GM19035 (cell line): ENCODE measurements at regions not wholly inside any gene's neighbourhood (a gene's known extent, or its start where the extent isn't known, plus 50 kb on each side); places are given as distances from the start of the nearest gene placed in this dataset.

Experiments used
- ATAC-seq: cut with Tn5 transposase; IDR thresholded peaks from one replicate; pipeline ENCODE4 v1.9.1; 2021; ENCODE audit not compliant: unreplicated experiment

DNA sequence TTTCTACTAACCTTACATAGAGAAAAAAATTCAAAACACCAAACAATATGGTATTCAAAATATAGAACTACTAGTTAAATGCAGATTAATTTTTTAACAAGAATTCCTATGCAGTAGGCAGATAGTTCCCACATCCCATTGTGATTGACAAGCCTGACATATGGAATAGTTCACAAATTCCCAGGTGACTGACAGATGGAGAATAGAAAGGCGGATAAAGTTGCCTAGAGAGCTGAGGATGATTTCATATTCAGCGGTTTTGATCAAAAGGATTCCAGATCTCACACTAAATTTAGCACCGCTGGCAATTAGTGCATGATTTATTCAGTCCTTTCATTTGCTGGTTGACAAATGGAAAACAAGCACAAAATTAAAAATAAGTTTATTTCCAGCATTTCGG lies 733.7 kb upstream of the POU3F3 start:
- ATAC-seq = no peak

DNA sequence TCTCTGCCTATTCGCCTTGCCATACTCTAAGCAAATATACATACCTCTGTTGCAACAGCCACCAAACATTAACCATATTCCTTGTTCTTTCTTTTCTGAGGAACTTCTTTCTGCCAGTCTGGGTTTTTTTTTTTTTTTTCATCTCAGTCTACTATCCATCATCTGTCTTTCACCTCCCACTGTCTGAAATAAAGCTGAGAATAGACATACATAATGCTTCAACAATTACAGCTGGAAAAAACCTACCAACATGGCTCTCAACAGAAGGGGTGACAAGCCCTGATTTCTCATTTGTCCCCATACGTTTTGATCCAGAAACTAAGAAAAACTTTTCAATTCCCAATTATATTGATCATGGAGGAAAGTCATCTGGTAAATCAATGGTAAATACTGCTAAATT lies 728.8 kb upstream of the POU3F3 start:
- no peak for ATAC-seq

DNA sequence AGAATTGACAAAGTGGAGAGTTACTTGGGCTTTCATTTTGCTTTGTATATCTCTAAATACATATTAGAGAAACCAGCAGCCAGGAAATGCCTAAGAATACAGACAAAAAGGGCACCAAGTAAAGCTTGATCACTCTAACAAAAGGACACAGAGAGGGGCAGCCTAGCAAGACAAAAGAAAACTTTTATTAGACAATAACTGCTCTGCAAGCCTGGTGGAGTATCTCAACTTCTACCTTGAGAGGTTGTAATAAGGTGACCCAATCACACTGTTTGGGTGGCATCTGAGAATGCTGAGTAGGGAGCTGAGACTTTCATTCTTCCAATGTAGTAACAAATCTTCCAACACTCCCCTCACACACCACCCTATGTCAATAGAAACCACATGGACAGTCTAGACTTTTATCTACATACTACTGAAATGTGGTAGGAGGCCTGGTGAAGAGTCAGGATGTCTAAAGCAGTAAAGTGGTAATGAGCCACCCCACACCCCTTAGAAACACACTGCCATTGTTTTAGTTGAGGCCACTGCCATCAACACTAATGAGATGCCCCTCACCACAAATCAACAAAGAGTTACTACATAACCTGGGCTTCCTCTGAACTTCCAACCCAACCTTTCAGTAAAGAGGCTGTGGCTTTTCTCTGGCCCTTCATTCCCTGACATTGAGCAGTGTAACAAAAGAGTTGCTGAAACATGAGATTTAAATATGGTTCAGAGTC lies 726.7 kb upstream of the POU3F3 start:
- ATAC-seq = no peak

DNA sequence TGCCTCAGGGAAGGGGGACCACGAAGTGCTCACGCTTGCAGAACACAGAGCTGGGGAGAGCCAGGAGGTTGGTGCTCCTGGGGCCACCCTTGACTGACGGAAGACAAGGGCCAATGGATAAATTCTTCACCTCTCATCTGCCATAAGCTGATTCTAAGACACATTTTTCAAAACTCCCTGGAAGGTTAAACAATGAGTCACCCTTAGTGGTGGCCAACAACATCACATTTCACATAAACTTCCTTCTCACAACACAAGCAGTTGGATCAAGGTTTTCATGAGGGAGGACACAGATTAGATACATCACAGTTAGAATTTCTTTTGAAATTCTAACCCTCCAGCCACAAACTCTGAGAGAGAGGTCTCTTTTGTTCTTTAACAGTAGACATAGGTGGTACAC lies 713.6 kb upstream of the POU3F3 start:
- no peak for ATAC-seq

DNA sequence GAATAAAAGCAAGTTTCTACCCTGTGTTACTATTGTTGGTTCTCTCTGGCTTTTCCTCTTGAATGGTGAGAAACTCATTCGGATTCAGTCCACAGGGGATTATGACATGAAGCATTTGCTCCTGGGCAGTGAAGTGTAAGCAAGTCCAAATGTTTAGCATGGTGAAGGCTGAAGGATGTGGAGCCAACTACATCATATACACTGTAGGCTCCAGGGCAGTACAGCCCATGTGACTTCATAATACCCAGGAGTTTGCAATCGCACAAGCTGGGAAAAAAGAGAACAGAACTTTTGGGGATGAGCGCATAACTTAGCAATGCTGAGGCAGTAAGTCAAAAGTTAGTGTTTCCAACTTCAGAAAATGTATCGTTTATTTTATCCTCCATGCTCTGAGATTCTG lies 695.7 kb upstream of the POU3F3 start:
- ATAC-seq = no peak

DNA sequence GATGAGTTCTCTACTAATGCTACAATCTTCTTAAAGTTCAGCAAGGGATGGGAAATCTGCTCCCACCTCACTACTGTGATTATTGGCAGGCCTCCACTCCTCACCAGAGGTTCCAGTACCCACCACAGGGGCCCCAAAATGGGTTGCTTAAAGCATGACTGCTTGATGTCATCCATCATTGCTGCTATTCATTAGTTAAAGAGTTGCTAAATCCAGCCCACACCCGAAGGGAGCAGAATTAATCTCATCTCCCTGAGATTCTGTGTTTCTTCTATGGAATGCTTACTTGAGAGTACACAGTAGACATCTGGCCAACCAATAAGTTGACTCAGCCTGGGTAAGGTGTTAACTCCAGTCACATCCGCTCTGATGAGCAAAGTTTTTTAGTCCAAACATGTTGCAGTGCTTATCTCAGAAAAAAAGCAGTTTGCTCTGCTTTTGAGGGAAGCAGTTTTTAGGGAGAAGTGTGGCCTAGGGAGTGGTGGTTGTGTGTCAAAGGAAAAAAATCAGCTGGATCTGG lies 690.2 kb upstream of the POU3F3 start:
- no peak for ATAC-seq

DNA sequence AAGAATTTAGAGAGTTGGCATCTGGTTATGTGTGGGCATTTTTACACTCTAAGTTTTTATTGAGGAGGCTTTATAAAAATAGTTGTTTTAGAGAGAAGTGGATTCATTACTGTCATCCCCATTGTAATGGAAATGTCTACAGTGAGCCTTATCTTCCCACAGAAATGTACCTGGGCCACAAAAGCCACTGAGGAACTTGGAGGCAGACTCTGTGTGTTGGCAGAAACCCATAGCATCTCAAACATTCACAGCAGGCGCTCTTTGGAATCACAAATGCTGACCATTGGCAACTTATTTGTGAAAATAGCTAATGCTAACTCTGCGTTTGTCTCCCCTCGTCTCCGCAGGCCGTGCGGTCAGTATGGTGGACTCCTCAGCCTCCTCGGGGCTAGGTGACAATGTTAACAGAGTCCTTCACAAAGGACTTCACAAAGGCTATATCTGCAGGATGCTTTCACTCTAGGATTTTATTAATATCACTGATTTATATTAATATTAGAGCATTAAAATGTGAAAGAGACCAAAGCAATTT lies 689.1 kb upstream of the POU3F3 start:
- no peak for ATAC-seq

DNA sequence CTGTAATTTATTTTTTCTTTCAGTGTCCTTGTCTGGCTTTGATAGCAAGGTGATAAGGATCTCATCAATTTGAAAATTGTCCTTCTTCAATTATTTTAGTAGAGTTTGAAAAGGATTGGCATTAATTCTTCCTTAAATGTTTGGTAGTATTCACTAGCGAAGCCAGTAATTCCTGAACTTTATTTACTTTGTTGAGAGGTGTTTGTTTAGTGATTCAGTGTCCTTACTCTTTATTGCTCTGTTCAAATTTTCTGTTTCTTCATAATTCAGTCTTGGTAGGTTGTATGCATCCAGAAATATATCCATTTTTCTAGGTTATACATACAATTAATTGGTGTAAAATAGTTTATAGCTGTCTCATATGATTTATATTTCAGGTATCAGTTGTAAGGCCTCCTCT lies 676.7 kb upstream of the POU3F3 start:
- ATAC-seq = no peak

DNA sequence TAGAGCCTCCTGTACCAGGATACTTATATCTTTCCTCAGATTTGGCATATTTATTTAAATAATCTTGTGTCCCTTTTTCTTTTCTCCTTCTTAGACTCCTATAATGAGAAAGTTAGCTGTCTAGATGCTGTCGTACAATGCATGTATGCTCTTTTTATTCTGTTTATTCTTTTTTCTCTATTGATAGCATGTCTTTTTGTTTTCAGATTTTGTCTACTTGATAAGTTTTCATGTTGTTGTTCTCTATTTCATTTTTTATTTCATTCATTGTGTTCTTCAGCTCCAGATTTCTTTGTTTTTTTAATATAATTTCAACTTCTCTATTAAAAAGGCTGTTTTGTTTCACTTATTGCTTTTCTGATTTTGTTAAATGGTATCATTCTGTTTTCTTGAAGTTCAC lies 674.3 kb upstream of the POU3F3 start:
- ATAC-seq = no peak

DNA sequence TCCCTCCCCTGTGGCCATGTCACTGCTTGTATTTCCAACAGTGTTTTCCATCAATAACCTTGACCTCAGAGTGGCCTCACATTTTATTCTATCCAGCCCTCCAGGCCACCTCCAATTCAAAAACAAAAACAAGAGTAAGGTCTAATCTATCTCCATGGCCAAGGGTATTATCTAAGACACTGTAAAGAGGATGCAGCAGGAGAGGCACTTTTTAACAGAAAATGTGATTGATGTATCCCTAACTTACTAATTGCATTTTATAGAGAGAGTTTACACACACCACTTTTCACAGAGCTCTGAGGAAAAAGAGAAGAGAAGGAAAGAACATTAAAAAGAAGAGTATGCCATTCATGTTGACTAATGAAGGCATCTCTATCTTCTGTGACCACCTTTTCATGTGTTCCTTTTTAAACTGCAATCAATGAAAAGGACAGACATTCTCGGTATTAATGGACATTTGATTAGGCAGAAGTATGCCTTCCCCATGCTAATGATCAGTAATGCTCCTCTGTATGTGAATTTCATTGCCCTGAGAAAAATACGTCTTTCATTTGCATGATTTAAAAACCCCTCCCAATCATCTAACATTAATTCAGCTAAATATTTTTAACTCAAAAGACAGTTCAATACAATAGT lies 653.3 kb upstream of the POU3F3 start:
- ATAC-seq = no peak

DNA sequence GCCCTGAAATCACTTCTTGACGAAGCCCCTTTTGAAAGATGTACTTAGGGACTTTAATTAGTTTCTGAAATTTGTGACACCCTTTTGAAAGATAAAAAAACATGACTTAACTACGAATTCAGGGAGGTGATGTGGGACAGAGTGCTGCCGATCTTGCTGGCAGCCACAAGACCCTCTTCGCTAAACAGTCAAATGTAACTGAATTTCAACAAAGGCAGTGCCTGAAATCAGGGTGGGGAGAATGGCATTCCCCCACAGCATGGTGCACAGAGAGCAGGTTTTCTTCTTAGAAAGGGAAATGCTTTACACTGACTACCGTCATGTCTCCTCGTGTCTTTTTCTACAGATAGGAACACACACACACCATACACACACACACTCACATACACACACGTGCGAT lies 640.2 kb upstream of the POU3F3 start:
- ATAC-seq = no peak

DNA sequence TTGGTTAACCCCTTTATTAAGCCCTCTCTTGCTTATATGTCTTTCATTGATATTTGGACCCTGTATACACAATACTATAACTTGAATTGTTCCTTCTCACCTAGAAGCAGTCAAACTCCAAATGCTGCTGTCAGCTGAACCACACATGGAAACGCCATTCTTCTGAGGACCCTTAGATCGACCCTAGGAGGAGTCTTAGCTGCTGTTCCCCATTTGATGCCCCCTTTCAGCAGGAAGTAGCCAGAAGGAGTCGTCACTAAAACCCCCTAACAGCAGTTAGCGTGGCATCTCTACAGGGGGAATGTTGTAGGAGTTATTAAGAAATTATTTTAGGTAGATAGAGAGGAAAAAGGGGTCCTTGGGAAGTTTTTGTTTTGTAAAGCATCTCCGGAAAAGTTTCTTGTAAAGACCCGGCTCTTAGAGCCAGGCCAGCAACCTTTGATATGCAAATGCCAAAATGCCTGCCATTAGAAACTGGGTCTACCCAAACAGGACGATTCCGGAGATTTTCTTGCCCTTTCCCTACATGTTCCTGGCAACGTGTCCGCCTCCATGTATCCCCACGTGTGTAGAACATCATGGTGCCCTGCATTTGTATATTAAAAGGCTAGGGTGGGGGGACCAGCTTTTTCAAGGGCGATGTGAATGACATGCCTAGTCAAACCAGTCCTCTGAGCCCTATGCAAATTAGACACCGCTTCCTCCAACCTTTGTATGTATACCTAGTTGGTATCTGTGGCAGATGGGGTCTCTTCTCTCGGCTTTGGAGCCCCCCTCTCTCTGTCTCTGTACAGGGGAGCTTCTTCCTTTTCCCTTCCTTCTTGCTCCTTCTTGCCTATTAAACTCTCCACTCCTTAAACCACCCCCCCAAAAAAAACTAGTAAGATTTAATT lies 638.4 kb upstream of the POU3F3 start:
- ATAC-seq = no peak

DNA sequence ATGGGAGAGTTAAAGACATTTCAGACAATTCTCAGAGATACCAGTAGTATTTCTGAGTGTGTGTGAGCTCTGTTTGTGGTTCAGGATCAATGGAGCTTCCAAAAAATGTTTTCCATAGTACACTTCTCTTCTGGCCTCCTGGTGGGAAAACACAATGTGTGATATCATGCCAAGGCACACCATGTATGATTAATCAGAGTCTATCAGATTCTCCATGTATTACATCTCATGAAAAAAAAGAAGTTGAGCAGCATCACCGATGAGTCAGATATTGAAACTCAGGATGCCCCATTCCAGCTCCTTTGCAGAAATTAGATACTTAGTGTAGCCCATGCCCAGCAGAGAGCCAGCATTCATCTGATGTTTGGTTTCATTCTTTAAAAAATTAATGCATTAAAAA lies 620.3 kb upstream of the POU3F3 start:
- no peak for ATAC-seq

DNA sequence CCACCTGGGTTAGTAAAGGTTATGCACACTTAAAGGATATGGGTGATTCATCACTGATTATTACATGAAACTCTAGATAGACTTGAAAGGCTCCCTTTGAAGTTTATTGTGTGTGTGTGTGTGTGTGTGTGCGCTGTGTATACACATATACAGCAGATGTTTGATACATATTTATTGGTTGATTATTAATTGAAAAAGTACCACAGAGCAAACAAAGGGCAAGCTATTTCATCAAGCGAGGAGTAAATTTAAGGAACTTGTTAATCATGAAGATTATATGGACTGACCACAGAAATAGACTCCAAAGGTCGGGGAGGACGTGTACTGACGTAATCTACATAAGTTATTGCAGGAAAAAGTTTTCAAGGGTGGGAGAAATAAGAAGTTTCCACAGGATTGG lies 617.4 kb upstream of the POU3F3 start:
- no peak for ATAC-seq

DNA sequence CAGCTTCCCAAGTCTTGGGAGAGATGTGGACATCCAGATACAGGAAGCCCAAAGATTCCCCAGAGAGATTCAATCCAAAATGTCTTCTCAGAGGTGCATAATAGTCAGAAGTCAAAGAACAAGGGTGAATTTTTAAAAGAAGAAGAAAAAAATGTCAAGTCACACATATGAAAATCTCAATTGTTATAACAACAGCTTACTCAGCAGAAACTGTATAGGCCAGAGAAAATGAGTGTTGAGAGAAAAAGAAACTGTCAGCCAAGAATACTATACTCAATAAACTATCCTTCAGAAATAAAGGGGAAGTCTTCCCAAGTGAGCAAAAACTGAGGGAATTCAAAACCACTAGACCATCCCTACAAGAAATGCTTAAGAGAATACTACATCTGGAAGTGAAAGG lies 612.9 kb upstream of the POU3F3 start:
- ATAC-seq = no peak

DNA sequence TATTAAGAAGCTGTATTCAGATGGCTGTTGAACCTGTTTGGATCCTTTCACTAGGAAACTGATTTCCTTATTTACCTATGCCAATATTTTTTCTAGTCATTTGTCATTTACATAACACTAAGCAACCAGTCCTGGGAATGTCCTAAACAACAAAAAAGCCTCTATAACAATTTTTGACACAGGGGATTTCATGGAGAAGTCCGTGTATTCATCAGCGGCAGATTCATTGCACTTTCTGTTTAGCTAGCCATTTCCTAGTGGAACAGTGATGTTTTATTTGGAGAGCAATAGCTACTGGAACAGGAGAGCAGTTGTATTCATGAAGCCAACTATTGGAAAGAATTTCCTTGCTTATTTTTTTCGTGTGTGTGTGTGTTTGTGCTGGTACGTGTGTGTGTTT lies 604.3 kb upstream of the POU3F3 start:
- ATAC-seq = no peak

DNA sequence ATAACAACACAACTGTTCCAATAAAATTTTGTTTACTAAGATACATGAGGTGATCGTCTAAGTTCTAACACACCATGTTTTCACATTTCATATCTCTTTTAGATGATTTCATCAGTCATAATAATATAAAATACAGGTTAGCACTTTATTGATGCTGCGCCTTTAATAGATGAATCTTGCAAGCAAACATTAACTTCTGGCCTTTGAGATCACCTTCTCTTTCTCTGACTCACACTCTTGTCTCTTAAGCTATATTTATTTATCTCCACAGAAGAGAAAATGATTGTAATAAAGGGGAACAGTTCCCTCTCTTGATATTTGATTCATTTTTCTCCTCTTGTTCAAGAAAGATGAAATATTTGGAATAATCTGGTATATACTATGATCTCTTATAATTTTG lies 603.3 kb upstream of the POU3F3 start:
- no peak for ATAC-seq

DNA sequence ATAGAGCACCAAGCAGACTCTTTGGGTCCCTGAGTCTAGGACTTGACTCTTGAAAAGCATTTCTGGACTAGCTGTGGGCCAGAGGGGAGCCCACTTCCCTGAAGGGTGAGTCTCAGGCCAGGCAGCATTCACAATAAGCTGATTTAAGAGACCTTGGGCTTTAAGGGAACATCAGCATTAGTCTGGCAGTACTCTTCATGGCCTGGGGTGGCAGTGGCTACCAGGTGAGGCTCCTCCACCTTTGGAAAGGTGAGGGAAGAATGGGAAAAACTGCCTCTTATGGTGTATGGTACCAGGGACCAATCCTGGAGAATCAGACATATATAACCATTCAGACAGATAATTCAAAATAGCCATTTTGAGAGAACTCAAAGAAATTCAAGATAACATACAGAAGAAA lies 599.9 kb upstream of the POU3F3 start:
- ATAC-seq = no peak

DNA sequence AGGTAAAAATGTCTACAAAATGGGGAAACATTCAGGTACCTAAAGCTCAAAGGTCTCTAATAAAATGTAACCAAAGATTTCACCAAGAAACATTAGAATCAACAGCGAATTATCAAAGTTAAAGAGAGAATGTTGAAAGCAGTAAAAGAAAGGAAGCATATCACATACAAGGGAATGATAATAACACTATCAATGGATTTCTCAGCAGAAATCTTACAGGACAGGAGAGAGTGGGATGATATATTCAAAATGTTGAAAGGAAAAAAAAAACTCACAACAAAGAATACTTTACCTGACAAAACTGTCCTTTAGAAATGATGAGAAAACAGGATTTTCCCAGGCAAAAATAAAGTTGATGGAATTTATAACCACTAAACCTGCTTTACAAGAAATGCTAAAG lies 591.2 kb upstream of the POU3F3 start:
- ATAC-seq = no peak

DNA sequence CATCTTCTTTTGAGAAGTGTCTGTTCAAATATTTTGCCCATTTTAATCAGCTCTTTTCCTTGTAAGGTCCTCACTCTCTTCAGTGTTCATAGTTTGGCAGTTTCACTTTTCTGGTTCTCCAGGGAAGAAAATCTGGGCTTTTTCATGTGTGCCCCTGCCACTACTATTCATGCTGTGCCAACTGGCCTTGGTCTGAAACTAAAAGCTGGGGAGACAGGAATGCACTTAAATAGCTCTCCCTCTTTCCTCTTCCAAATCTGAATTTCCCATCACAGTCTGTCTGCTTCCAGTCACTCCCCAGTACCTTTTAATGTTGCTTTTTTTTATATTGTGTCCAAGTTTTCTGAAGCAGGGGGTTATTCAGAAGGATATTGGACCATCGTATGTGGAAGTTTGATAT lies 574.3 kb upstream of the POU3F3 start:
- ATAC-seq = no peak

DNA sequence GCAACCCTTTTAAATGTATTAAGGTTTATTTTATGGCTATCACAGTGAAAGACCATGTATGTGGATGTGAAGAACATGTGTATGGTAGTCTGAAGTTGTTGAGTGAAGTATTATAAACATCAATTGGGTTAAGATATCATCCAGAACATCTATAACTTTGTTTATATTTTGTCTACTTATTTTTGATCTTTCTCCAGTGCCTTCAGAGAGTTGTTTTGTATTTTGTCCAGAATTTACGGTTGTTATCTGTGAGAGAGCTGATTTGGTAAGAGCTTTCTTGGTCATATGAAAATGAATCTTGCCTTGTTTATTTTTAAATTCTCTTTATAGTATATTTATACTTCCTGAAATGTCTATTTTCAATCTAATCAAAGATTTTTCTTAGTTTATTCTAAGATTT lies 573.7 kb upstream of the POU3F3 start:
- no peak for ATAC-seq

DNA sequence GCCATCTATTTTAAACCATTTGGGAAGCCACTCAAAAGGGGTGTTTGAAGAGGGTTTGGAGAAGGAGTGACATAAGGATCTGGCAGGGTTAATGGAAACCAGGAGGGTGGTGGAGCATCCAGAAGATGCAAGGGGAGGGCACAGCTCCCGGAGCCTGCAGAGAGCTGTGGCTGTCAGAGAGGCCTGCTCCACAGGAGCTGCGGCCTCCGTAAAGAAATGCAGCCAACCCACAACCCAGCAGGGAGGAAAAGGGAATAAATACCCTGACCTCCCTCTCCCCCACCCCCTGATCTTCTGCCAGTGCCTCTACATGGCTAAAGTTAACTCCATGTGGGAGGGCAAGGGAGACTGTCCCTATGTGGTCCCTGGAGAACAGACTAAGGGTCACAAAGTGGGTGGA lies 567.1 kb upstream of the POU3F3 start:
- ATAC-seq = no peak
